NCI-H2081 treated with DMSO at 0.1 percent for 48 hours (cell line): ENCODE measurements at regions not wholly inside any gene's neighbourhood (a gene's known extent, or its start where the extent isn't known, plus 50 kb on each side); places are given as distances from the start of the nearest gene placed in this dataset.

Experiments used
- DNase-seq: peaks from one replicate; lab custom pipeline; 2025; lab: John Stamatoyannopoulos, UW

DNA sequence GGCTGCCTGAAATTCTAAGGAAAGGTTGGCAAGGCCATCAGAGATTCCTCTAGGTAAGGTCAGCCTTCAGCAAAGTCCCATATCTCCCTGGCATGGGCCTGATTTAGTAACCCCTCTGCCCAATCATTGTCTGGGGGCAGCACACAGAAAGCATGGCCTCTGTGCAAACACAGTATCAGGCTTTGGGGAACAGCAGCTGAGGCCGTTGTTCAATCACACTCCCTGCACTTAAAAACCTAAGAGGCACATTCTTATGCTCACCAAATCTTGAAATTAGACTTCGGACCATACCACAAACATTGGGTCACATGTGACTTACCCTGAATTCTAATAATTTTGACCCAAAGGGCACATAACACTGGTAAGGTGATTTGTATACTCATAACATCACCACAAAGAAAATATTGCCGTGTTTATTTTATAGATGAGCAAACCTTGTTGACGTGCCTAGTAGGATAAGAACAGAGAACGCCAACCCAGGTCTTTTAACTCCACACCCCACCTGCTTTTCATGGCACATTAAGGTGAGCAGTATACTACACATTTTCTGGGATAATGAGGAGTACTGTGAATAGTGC, 212.7 kb downstream of the HNMT start:
- DNase-seq, result no peak

GRCh38 chr2:138177693-138178092, 213.4 kb downstream of the HNMT start:
- no peak for DNase-seq

DNA sequence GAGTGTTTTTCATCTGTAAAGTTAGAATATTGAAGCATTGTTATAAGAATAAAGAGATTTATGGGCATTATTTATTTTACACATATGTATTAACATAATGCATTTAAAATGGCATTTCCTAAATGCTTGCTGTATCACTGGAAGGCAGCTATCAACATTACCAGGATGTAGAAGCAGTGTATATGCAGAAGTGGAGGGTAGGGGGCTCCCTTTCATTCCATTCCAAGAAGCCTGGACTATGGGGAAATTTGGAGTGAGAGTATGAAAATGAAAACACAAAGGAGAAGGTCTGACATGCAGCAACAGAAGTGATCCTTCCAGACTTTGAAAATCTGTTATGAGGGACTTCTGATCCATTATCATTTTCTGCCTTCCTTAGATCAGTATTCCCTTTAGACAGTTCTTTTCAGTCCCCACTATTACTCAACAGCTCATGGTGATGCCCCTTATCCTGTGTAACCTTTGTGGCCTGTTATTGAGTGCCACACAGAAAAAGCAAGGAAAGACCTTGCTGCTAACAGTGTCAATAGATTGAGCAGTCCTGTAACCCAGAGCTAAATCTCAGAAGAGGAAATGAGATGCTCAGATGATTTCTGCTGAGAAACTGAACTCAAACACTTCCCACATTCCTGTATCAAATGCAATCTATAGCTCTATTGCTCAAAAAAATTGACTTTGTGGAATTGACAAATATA, 216.6 kb downstream of the HNMT start:
- DNase-seq, result no peak

DNA sequence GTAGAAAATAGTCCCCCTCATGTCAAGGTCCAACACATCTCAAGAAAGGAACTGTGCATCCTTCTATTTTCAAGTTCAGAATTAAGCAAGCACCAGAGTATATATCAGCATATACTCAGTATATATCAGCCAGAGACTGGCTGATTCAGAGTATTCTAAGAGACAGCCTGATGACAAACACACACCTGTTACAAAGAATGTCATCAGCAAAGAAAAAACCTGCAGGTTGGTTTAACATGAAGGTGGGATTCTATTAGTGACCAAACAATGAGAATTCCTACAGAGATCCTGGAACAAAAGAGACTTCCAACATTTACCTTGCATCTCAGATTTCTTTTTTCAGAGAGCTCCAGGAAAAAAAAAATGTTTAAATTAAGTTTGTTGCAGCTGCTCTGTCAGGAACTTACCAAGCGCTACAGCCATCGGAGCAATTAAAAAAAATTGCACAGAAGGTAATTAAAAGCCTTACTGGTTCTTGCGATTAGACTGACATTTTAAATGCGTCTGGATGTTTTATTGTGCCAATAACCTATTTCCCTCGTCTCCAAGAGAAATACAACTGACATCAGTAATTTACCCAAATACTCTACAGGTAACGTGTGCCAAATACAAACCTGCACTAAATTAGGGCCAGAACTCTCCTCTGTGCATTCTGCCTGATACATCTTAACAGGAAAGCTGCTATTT, 218.1 kb downstream of the HNMT start:
- DNase-seq, result no peak

DNA sequence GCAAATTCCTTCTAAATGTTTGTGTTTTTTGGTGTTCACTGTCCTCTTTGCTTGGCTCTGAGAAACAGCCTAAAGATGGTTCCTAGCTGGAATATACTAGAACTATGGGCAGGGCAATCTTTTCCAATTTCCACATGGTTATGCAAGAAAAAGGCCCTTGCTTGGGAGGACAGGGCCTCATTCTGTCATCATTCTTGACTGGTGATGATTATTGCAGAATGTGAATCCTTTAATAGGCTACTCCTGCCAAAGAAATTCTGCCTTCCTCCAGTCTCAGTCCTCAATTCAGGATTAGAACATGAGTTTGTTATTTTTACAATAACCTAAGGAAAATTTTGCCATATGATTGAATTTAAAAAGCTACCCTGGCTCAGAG, 218.7 kb downstream of the HNMT start:
- DNase-seq, result no peak

DNA sequence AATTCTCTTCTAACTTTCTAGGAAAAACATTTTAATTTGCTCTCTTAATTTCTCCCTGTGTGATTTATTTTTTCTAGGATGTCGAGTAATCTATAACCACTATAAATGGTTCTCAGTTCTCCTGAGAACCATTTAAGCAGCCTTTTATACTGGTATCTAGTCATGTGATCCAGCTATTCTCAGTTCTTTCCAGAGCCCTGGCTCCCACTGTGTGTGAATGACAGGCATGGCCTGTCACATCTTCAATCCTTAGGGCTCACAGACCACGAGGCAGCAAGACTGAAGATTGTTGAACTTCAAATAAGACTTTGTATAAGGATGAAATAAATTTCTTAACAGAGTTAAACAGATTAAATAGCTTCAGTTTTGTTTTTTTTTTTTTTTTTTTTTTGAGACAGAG, 219.4 kb downstream of the HNMT start:
- no peak for DNase-seq

GRCh38 chr2:138184428-138184827, 220.2 kb downstream of the HNMT start:
- no peak for DNase-seq

- no peak for DNase-seq
These were observed 221.6 kb downstream of the HNMT start for GRCh38 chr2:138185827-138186226.

DNA sequence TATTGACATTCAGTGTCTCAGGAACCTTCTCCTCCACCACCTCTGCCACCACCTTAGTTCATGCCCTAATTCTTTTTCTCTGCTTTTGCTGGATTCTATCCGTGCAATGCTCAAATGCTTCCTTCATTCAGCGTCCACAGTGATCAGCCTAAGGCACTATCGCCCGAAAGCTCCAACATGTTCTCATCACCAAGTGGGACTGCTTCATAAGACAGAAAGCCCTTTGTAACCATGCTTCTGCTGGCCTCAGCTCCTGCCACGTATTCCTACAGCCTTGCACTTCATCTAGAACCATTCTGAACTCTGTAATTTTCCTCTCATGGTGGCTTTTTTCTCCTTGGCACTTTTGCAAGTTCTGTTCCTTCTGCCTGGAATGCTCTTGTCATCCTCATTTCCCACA, 222.9 kb downstream of the HNMT start:
- no peak for DNase-seq

DNA sequence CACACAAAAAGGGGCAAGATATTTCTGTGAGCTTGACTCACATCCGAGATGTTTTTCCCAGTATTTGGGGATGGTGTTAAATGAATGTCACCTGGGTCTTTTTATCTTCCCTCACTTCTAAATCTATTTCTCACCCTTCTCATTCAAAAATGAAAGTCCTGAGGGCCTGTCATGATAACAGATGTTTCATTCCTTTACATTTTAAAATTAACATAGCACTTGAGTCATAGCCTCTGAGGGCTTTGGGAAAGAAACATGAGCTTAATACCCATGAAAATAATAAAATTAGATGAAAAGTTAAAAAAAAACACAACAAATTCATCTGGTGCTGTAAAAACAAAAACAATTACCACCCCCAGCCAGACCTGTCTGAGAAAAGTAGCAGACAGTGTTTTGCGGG, 226.7 kb downstream of the HNMT start:
- DNase-seq, result no peak

DNA sequence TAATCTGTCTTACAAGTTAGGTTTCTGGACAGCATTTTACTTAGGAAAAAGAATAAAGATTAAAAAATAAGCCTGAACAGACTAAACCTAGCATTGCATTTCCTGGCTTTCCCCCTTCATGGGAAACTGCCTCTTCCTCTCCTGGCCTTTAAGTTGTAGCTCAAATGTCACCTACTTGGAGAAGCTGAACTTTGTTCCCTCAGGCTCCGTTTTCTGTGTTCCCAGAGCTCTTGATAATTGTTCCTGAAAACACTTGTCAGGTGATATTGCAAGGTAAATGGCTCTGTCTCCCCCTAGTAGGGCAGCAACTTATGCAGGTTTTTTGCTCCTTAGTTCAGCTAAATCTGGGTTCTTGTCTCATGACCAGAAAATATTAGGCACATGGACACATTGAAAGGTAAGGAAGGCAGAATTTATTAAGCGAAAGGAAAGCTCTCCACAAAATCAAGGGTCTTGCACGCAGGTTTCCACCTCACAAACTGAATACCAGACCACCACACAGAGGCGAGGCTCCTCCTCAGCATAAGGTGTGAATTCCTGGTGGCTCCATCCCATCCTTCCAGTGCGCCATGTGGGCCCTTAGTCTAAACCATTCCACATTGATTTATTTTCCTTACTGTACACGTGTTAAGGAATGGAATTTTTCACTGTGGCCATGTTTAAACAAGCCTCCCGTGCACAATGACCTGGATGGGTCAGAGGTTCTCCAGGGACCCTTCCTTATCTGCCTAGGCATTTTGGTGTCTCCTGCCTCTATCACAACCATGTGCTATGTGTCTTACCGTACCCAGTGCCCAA, 229.3 kb downstream of the HNMT start:
- DNase-seq, result no peak

DNA sequence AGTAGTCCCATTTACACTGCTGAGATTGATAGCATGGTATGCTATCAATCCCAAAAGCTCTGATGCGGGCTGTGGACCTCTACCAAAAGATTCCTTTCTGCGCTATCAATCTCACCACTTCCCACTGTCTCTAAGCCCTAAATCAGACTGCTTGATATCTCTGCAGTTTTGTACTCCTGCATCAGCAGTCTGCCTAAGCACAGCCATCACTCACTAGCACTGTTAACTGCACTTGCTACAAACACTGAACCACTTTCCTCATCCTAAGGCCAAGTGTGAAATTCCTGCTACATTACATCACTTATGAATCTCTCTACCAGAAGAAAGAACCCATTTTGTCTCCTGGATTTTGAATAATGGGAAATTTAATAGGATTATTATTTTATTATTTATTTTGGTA, 237.0 kb downstream of the HNMT start:
- no peak for DNase-seq

GRCh38 chr2:138202762-138203161, 238.5 kb downstream of the HNMT start:
- no peak for DNase-seq

GRCh38 chr2:138205281-138205680, 241.0 kb downstream of the HNMT start:
- no peak for DNase-seq

- no peak for DNase-seq
These were observed 243.0 kb downstream of the HNMT start for GRCh38 chr2:138207074-138207930.

GRCh38 chr2:138209009-138209408, 244.7 kb downstream of the HNMT start:
- DNase-seq, result no peak

- no peak for DNase-seq
These were observed 246.2 kb downstream of the HNMT start for GRCh38 chr2:138210487-138210886.

DNA sequence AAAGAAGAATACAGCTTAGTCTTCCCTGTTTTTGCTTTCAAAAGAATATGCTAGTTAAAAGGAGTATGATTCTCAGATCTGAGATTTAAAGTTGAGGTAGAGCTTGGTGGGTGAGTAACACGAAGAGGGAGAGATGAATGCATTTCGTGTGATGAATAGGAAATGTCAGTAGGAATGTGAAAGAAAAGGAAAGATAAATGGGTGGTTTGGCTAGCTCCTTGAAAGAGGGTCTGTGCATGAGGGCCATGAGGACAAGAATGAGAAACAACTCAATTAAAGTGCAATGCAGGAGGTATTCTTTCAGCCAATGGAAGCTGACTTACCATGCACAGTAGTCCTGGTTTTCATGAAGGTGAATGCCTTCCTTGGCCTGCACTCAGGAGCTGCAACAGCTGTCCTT, 248.2 kb downstream of the HNMT start:
- no peak for DNase-seq

- no peak for DNase-seq
These were observed 248.8 kb downstream of the HNMT start for GRCh38 chr2:138213084-138213483.

DNA sequence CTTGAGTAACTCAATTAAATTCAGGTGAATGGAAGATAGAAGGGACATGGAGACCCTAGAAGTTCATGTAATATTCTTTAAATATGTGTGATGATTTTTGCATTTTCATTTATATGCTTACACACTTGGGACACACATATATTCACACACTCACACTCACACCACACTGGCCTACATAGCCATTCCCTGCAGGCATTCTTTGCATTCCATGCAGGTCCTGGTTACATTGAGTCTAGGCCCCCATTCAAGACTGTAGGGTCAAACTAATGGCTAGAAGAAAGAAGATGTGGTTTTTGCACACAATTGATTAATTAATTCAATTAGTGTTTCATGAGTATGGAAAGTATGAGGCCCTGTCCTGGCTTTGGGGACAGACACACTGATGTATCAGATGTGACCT, 249.4 kb downstream of the HNMT start:
- no peak for DNase-seq

GRCh38 chr2:138215958-138216357, 251.7 kb downstream of the HNMT start:
- no peak for DNase-seq

- DNase-seq, result no peak
These were observed 253.7 kb downstream of the HNMT start for GRCh38 chr2:138217975-138218374.
